HK-2 (cell line): ENCODE measurements at regions not wholly inside any gene's neighbourhood (a gene's known extent, or its start where the extent isn't known, plus 50 kb on each side); places are given as distances from the start of the nearest gene placed in this dataset.

ENCODE experiments used
- DNase-seq: peaks from one replicate; pipeline ENCODE4 v3.0.0-alpha.2; 2018; ENCODE audit not compliant: unreplicated experiment

DNA sequence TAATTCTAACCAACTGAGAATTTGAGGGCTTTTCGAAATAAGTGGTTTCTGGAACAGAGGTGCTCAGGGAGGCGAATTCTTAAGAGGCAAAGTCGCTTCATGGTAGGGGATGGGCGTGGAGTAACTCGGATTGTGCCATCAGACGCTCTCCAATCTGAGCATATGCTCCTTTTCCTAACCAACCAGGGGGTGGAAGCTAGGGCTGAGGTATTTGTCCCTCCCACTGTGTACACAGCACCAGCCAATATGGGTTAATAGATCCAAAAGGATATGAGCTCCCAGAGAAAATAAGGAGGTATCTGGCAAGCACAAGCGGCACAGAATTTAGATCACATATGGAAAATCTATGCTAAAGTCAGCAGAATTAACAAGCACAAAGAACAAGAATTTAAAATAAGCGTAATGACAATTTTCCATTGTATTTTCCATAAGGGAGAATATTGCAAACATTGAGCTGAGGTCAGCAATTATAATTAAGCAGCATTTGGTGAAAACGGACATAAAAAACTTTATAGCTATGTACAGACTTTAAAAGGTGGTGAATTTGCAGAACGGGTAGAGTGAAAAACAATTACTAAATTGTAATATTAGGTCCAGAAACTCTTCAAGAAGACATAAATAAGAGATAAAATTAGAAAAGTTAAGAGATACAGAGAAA, 55.0 kb upstream of the PHACTR1 start:
- DNase-seq: no peak
